ENCODE measurements at regions not wholly inside any gene's neighbourhood (a gene's known extent, or its start where the extent isn't known, plus 50 kb on each side); places are given as distances from the start of the nearest gene placed in this dataset.

- TF ChIP-seq CTCF (IDR thresholded peaks at IDR 0.05), result no peak
- no peak for TF ChIP-seq POLR2A (IDR thresholded peaks at IDR 0.05)
- Histone ChIP-seq H3K36me3 (no peaks in the 10 kb centered on the region), H3K27ac (no peak overlapping the region), H3K4me1 (no peaks in the 10 kb centered on the region), H3K9me3 (no peaks in the 10 kb centered on the region), H3K27me3 (no peaks in the 10 kb centered on the region), H3K4me3 (no peak overlapping the region)
- no peak for DNase-seq
Measured at GRCh38 chrX:6981718-6982406, 165.7 kb upstream of the STS start.

GRCh38 chrX:6980981-6981380 lies 166.5 kb upstream of the STS start:
- no peak for TF ChIP-seq CTCF (IDR thresholded peaks at IDR 0.05)
- no peak for TF ChIP-seq POLR2A (IDR thresholded peaks at IDR 0.05)
- Histone ChIP-seq H3K36me3 (no peaks in the 10 kb centered on the region), H3K4me3 (no peak overlapping the region), H3K4me1 (no peaks in the 10 kb centered on the region), H3K27ac (no peak overlapping the region), H3K27me3 (no peaks in the 10 kb centered on the region), H3K9me3 (no peaks in the 10 kb centered on the region)
- no peak for DNase-seq

GRCh38 chrX:6968231-6968630 lies 179.3 kb upstream of the STS start:
- no peaks in the 10 kb centered on the region for H3K27me3 ChIP-seq
- H3K36me3 ChIP-seq, result no peaks in the 10 kb centered on the region
- no peak overlapping the region for H3K4me3 ChIP-seq
- no peak overlapping the region for H3K27ac ChIP-seq
- no peaks in the 10 kb centered on the region for H3K9me3 ChIP-seq
- no peaks in the 10 kb centered on the region for H3K4me1 ChIP-seq
- DNase-seq, result no peak
- TF ChIP-seq CTCF (IDR thresholded peaks at IDR 0.05) (no peak), POLR2A (IDR thresholded peaks at IDR 0.05) (no peak)

GRCh38 chrX:6965729-6966128 lies 181.8 kb upstream of the STS start:
- no peaks in the 10 kb centered on the region for H3K27me3 ChIP-seq
- no peak for DNase-seq
- H3K9me3 ChIP-seq, result no peaks in the 10 kb centered on the region
- H3K4me3 ChIP-seq, result no peak overlapping the region
- TF ChIP-seq CTCF (IDR thresholded peaks at IDR 0.05) (no peak), POLR2A (IDR thresholded peaks at IDR 0.05) (no peak)
- H3K27ac ChIP-seq, result no peak overlapping the region
- H3K4me1 ChIP-seq, result no peaks in the 10 kb centered on the region
- no peaks in the 10 kb centered on the region for H3K36me3 ChIP-seq

GRCh38 chrX:6962006-6962355 lies 185.5 kb upstream of the STS start:
- Histone ChIP-seq H3K36me3 (no peaks in the 10 kb centered on the region), H3K27me3 (no peaks in the 10 kb centered on the region), H3K27ac (no peak overlapping the region), H3K9me3 (no peaks in the 10 kb centered on the region), H3K4me3 (no peak overlapping the region), H3K4me1 (no peaks in the 10 kb centered on the region)
- TF ChIP-seq POLR2A (IDR thresholded peaks at IDR 0.05), result no peak
- no peak for TF ChIP-seq CTCF (IDR thresholded peaks at IDR 0.05)
- no peak for DNase-seq

Measured in Peyer's patch (tissue), 4 donors.